ENCODE measurements at regions not wholly inside any gene's neighbourhood (a gene's known extent, or its start where the extent isn't known, plus 50 kb on each side); places are given as distances from the start of the nearest gene placed in this dataset.

DNA sequence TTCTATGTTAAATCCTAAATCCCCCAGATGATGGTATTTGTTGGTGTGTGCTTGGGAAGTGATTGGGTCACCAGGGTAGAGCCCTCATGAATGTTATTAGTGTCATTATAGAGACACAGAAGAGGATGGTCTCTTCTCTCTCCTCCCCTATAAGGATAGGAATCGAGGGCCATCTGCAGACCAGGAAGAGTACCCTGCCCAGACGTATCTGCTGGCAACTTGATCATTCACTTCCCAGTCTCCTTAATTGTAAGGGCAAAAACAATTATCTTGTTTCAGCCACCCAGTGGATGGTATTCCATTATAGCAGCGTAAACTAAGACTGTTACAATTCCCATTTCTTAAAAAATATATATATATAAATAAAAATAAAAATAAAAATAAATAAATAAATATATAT, 892.2 kb downstream of the SI start:
- TF ChIP-seq, protein P1, sequence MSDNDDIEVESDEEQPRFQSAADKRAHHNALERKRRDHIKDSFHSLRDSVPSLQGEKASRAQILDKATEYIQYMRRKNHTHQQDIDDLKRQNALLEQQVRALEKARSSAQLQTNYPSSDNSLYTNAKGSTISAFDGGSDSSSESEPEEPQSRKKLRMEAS (IDR thresholded peaks at IDR 0.05): no peak
- TF ChIP-seq RAD21 (IDR thresholded peaks at IDR 0.05; ENCODE audit: low read depth) (no peak), TCF12 (IDR thresholded peaks at IDR 0.05; ENCODE audit: low read depth) (no peak), CEBPB (IDR thresholded peaks at IDR 0.05) (no peak), TAF1 (IDR thresholded peaks at IDR 0.05; ENCODE audit: low read depth) (no peak), EGR1 (IDR thresholded peaks at IDR 0.05) (no peak), CREB1 (IDR thresholded peaks at IDR 0.05; ENCODE audit: low read depth) (no peak)
